Stimulated activated CD4-positive, alpha-beta T cell treated with anti-CD3 and anti-CD28 coated beads, Interleukin-15, amount 100 ng/mL, for 48 hours (primary cell): ENCODE measurements at regions not wholly inside any gene's neighbourhood (a gene's known extent, or its start where the extent isn't known, plus 50 kb on each side); places are given as distances from the start of the nearest gene placed in this dataset.

ENCODE experiments used
- DNase-seq, 2 donors: peaks; one replicate each; pipeline ENCODE4 v3.0.0-alpha.2; 2020; ENCODE audit warnings: low read depth in 2 of 2

- DNase-seq: no peak
Measured at GRCh38 chr13:104854698-104855097, 1680.8 kb downstream of the EFNB2 start.

DNA sequence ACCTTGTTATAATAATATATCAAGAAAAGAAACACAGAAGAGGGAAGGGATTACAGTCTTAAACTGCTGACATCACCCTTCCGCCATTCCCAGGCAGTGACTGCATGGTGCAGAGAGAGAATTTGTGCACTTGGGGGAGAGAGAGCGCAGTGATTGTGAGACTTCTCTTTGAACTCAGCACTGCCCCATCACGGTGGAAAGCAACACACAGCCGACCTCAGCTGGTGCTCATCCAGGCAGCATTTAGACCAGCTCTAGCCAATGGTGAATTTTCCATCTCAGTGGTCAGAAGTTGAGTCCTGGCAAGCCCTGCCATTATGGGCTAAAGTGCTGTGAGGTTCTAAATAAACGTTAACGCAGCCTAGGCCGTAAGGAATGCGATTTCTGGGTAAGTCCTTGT, 1681.5 kb downstream of the EFNB2 start:
- no peak for DNase-seq

- no peak for DNase-seq
Measured at GRCh38 chr13:104847922-104848321, 1687.5 kb downstream of the EFNB2 start.

- DNase-seq: no peak
Measured at GRCh38 chr13:104843401-104843800, 1692.1 kb downstream of the EFNB2 start.

- DNase-seq: no peak
Measured at GRCh38 chr13:104841110-104841509, 1694.4 kb downstream of the EFNB2 start.

DNA sequence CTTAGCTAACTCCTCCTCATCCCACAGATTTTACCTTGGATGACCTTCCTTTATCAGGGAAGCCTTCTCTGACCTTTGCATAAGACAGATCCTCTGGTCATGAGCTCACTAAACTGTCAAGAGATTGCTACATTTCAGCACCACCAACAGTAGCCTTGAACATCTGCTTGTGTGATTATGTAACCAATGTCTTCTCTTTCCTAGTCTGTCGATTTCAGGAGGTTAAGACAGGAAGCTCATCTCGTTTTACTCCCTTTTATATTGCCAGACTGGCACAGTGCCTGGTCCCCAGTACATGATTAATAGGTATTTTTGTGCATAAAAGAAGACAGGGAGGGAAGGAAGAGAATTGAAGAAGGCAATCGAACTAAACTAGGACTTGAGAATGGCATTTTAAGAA, 1697.7 kb downstream of the EFNB2 start:
- no peak for DNase-seq

- DNase-seq: no peak
Measured at GRCh38 chr13:104833221-104833620, 1702.2 kb downstream of the EFNB2 start.

DNA sequence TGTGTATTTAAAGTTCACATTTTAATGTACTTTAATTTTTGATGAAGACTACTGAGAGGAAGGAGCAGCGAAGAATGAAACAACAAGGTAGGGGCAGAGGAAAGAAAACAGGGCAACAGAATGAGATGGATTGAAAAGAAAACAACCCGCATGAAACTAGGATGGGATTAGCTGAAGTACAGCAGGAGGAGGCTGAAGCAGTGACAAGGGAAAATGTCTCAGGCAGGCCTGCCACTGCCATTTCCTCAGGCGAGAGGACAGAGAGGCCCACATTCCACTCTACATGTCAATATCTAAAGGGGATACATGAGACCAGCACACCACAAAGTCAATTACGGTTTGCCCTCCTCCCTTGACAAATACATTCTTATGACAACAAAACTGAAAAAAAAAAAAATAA, 1703.2 kb downstream of the EFNB2 start:
- no peak for DNase-seq

GRCh38 chr13:104831831-104832230, 1703.6 kb downstream of the EFNB2 start:
- DNase-seq: no peak

DNA sequence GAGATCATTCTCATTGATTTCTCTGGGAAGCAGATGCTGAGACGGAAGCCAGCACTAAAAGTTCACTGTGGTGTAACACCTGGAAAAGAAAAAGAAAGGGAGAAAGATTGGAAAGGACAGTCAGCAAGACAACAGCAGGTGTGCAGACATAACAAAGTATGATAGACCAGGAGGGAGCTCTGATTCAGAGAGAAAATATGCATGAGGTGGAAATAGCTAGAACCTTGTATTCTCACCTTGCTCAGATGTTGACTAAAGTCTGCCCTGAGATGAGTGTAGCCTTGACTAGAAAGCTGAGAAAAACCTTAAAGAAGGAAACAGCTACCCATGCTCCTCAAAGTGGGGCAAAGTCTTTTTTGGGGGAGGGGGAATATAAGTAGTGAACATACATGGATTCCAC, 1711.8 kb downstream of the EFNB2 start:
- no peak for DNase-seq

DNA sequence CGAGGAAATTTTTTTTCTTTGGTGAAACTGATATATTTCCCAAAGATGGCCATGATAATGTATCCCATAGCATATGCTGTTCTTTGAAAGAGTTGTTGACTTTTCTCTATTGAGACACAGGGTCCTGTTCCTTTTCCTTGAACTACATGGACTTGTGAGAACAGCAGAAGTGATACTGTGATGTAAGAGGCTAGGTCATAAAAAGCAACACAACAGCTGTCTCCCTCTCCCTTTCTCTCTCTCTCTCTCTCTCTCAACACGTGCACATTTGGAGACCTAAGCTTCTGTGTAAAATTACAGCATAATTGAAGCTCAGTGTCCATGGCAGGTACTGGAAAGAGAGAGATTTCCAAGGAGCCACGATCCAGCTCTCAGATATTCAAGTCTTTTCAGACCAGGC, 1712.4 kb downstream of the EFNB2 start:
- DNase-seq: no peak

DNA sequence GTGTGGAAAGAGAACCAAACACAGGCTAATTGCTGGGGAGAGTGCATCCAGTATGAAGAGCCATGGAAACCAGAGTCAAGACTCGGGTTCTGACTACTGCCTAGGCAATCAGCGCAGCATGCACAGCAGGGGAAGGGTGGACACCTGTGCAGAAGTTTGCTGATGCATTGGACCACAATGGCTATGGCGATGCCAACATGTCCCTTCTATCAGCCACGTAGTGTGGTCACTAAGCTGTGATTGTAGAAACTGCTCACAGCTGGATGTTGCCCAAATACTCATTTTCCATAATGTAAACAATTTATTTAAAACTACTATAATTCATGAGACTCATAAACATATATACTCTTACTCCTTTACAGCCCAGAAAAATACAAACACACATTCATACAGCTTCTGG, 1718.2 kb downstream of the EFNB2 start:
- no peak for DNase-seq

DNA sequence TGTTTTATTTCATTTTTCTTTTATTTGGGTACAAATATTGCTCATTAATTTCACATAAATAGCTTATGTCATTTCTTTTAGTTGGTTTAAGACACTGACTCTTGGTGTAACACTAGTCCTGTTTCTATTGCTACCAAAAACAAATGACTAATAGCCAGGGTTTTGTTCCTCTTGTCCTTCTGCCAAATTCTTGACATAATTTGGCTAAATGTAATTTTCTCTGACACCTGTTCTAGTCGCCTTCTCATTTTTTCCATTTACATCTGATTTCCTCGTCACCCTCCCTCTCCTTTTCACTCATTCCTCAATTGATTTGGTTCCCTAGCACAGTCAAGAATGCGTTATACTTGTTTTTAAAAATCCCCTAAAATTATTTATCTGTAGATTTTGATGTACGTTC, 1718.7 kb downstream of the EFNB2 start:
- no peak for DNase-seq

DNA sequence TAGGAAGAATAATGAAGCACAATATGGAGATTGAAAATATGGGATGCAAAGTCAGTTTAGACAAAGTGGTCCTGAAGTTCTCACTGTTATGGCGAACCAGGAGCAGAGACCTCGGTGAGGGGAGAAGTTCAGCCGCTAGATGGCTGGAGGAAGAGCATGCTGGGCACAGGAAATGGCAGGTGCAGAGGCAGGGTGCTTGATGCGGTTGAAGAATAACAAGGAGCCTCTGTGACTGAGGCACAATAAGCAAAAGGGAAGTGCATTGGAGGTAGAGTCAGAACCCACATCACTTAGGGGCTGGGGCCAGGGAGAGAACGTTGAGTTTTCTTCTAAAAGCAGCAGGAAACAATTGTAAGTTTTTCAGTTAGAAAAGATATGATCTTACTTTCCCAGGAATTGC, 1725.2 kb downstream of the EFNB2 start:
- no peak for DNase-seq

GRCh38 chr13:104809483-104809882, 1726.0 kb downstream of the EFNB2 start:
- no peak for DNase-seq

DNA sequence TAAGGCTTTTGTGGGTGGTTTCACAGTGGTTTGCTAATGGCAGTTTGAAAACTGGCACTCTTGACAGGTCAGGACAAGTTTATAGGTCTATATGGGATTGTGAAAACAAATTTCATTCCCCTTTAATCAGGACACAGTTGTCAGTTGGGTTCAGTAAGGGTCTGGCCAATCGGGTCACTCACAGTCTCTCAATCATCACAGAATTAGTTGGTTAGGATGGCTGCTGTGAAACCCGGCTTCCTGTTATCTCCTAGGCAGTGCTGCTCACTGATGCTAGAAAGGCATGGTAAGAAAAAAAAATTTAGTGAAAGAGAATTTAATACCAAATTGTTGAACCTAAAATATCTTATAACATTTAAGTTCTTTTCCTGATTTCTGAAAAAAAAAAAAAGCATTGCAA, 1730.1 kb downstream of the EFNB2 start:
- DNase-seq: no peak

- DNase-seq: no peak
Measured at GRCh38 chr13:104799152-104799551, 1732.9 kb upstream of the SLC10A2 start.

- no peak for DNase-seq
Measured at GRCh38 chr13:104798486-104798885, 1732.3 kb upstream of the SLC10A2 start.

- no peak for DNase-seq
Measured at GRCh38 chr13:104796581-104796980, 1730.4 kb upstream of the SLC10A2 start.

DNA sequence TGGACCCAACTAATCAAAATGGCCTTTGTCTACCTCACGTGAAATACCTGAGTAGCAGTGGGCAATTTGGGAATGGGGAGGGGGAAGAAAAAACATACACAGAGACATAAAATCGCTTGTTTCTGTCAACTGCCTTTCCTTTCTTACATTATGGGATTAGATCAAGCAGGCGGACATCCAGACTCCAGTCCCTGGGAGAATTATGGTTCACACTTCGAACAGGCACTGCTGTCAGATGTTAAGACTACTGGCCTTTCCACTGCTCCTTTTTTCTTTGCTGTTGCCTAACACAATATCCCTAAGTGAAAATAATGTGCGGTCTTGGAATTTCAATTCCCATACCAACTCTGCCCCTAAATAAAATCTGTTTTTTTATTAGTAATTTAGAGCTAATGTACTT, 1719.7 kb upstream of the SLC10A2 start:
- DNase-seq: no peak

- no peak for DNase-seq
Measured at GRCh38 chr13:104784891-104785290, 1718.7 kb upstream of the SLC10A2 start.

DNA sequence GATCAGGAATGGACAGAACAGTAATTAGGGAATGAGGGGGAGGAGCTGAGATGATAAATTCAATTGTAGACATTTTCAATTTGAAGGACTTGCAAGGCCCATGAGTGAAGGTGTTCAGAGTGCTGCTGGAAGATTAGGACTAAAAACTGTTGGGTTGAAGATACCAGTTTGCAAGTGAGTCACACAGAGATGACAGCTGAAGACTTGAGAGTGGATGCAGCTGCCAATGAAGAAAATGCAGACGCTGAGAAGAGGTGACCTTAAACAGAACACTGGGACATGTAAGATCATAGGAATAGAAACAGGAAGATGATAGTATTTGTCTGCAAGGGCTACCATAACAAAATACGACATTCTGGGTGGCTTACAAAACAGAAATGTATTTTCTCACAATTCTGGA, 1716.5 kb upstream of the SLC10A2 start:
- DNase-seq: no peak

DNA sequence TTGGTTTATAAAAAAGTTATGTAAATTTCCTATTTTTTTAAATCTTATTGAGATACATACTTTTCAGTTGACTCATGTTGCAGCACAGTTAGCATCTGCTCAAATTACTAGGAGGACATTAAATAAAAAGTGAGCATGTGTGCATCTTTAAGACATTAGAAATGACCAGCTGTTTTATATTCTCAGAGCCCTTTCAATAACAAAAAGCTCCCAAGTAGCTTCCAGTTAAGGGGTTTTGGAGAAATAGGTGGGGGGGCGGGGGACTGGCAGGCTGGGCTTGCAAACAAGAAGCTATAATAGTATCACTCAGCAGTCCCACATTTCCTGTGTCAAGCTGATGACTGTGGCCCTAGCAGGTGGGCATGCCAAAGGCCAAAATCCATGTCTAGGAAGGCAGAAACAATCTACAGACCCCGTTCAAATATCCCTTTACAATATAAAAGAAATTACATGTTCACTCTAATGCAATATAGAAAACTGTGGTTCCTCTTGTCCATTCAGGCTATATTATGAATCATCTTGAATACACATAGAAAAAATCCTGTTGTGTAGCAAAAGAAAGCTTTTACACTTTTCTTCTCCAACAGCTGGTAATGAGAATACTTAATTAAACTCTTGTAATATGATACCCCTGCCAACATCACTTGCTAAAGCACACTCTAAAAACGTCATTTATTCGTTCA, 1713.2 kb upstream of the SLC10A2 start:
- no peak for DNase-seq

DNA sequence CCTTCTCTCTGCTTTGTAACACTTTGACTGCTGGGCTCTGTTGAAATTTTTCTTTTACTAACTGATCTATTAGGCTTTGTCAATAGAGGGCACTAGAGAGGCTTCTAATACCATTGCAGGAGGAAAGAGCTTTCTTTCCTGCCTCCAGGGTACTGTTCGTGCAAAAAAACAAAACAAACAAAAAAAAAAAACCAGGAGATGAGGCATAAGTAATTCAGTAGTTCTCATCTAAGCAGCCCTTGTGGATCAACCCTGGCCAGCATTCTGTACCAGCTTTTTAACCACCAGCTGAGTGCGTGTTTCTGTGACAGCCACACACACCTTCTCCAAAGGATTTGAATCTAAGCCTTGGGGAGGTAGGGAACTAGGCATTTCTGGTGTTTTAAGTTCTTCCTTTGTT, 1707.6 kb upstream of the SLC10A2 start:
- no peak for DNase-seq
